GM12878 (cell line): ENCODE measurements at regions not wholly inside any gene's neighbourhood (a gene's known extent, or its start where the extent isn't known, plus 50 kb on each side); places are given as distances from the start of the nearest gene placed in this dataset.

ENCODE experiments used
- BACH1 ChIP-seq: fragments of 450-650 bp; IDR thresholded peaks from 2 replicates; pipeline ENCODE4 v1.6.1; 2017; ENCODE audit warnings: mild to moderate bottlenecking, borderline replicate concordance
- BHLHE40 ChIP-seq, 2 experiments: fragments of 450-650 bp in 1 of 2; IDR thresholded peaks; 2 replicates each; pipeline ENCODE4 v1.6.1; 2011 to 2017; ENCODE audit warnings: low read depth in 2 of 2, borderline replicate concordance in 1 of 2, improper control_type of control experiment in 1 of 2, low read length in 1 of 2, mild to moderate bottlenecking in 1 of 2
- CUX1 ChIP-seq: IDR thresholded peaks from 2 replicates; pipeline ENCODE4 v1.6.1; 2012; ENCODE audit warnings: improper control_type of control experiment, low read depth, low read length; ENCODE audit not compliant: insufficient replicate concordance
- PKNOX1 ChIP-seq: fragments of 450-650 bp; IDR thresholded peaks from 2 replicates; pipeline ENCODE4 v1.6.1; 2016; ENCODE audit warnings: mild to moderate bottlenecking
- SRF ChIP-seq, 2 experiments: IDR thresholded peaks; 2 replicates each; pipeline ENCODE4 v1.6.1; 2011; ENCODE audit warnings: low read depth in 2 of 2, low read length in 2 of 2, mild to moderate bottlenecking in 1 of 2, moderate library complexity in 1 of 2
- ZBTB40 ChIP-seq: fragments of 450-650 bp; IDR thresholded peaks from 2 replicates; pipeline ENCODE4 v1.6.1; 2016; ENCODE audit warnings: mild to moderate bottlenecking, moderate library complexity, borderline replicate concordance

- no peak for TF ChIP-seq CUX1
- no peak for TF ChIP-seq PKNOX1
- TF ChIP-seq BHLHE40 (IDR thresholded peaks at IDR 0.05; ENCODE audit: borderline replicate concordance in 1 of 2, low read depth in 2 of 2, low read length in 1 of 2) = no peak
- TF ChIP-seq SRF (IDR thresholded peaks at IDR 0.05; ENCODE audit: low read depth in 2 of 2, low read length in 2 of 2) = no peak
- TF ChIP-seq ZBTB40 = no peak
- TF ChIP-seq BACH1 = no peak
Measured at GRCh38 chr2:103213028-103213542, 451.3 kb downstream of the TMEM182 start (continued).
